Duodenal mucosa (tissue), 2 donors: ENCODE measurements at regions not wholly inside any gene's neighbourhood (a gene's known extent, or its start where the extent isn't known, plus 50 kb on each side); places are given as distances from the start of the nearest gene placed in this dataset.

Source experiments
- H3K27ac ChIP-seq: one replicate; pipeline ENCODE4 v1.7.0; 2013; ENCODE audit warnings: low read depth, low read length
- H3K27me3 ChIP-seq, 2 donors: one replicate each; pipeline ENCODE4 v1.7.0; 2013; ENCODE audit warnings: low read length in 2 of 2, control low read depth in 1 of 2; ENCODE audit not compliant: insufficient read depth in 2 of 2, control insufficient read depth in 1 of 2
- H3K36me3 ChIP-seq, 2 donors: one replicate each; pipeline ENCODE4 v1.7.0; 2013; ENCODE audit warnings: low read length in 2 of 2, control low read depth in 1 of 2; ENCODE audit not compliant: insufficient read depth in 2 of 2, control insufficient read depth in 1 of 2
- H3K4me1 ChIP-seq, 2 donors: one replicate each; pipeline ENCODE4 v1.7.0; 2013; ENCODE audit warnings: low read length in 2 of 2, control low read depth in 1 of 2; ENCODE audit not compliant: insufficient read depth in 2 of 2, control insufficient read depth in 1 of 2
- H3K4me3 ChIP-seq, 2 donors: one replicate each; pipeline ENCODE4 v1.7.0; 2013; ENCODE audit warnings: low read length in 2 of 2, low read depth in 1 of 2
- H3K9ac ChIP-seq, 2 donors: one replicate each; pipeline ENCODE4 v1.7.0; 2013; ENCODE audit warnings: low read length in 2 of 2, low read depth in 1 of 2
- H3K9me3 ChIP-seq, 2 donors: one replicate each; pipeline ENCODE4 v1.7.0; 2013; ENCODE audit warnings: low read length in 2 of 2, control low read depth in 1 of 2; ENCODE audit not compliant: control insufficient read depth in 1 of 2

DNA sequence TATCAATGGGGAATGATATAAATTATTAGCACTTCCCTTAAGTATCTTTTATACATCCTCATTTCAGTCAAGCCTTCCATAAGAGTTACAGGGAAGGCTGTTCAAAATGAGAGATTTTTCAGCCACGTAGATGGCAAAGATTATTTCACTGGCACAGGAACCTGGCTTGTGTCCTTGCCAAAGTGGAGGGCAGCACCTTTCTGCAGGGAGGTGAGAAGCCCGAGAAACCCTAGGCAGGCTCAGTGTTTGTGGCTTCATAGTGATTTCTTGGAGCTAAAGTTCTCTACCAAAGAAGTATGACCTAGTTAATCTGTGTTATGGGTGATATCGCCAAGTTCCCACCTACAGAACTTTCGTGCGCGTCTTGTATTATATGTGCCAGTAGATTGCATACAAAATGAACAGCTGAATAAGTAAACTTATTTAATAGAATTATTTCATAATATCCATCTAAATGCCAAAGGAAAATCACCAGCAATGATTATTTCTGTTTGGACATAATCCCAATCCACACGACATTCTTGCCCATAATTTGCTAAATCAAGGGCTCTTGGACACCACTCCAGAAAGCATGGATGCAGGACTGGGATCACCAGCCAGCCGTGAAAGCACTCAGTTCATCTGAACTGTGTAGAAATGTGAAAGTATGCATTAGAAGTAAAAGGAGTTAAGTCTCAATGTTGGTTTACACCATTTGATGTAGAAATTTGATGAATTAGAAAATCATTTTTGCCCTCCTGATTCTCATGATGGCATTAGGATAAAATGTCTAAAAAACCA, 150.4 kb upstream of the RNF32 start:
- H3K4me1 ChIP-seq, result no peaks in the 10 kb centered on the region
- no peaks in the 10 kb centered on the region for H3K36me3 ChIP-seq
- H3K27me3 ChIP-seq, result peaks cover 0 to 6% of the 10 kb centered on the region in 2 donors
- no peaks in the 10 kb centered on the region for H3K9me3 ChIP-seq
- no peak overlapping the region for H3K4me3 ChIP-seq
- H3K9ac ChIP-seq, result no peak overlapping the region
- H3K27ac ChIP-seq, result no peak overlapping the region

DNA sequence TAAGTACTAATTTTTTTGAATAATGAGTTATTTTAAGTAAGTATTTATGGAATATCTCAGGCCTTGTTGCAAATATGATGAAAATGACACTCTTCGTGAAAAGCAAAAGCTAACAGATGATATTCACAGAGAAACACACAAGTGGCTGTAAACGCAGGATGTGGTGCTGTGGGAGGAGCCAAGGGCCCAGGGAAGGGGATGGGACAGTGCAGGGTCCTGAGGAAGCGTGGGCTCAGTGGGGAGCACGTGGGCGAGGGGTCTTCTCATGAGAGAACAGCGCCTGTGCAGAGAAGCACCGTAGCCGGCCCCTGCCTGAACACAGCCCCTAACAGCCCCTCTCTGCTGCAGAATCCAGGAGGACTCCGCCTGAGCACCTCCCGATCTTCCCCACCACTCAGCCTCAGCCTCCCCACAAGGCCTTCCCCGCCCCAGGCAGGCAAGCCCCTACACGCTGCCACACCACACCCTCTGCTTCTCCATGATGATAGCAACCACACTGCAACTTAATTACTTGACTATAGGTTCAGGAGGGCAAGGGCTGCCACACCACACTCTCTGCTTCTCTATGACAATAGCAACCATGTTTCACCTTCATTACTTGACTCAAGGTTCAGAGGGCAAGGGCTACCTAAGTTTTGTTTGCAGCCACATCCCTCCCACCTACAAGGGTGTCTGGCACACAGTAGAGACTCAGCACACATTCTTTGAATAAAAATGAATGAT, 152.6 kb upstream of the RNF32 start:
- no peak overlapping the region for H3K9ac ChIP-seq
- H3K9me3 ChIP-seq, result no peaks in the 10 kb centered on the region
- no peaks in the 10 kb centered on the region for H3K4me1 ChIP-seq
- H3K27me3 ChIP-seq, result peaks cover 0 to 6% of the 10 kb centered on the region in 2 donors
- H3K4me3 ChIP-seq, result no peak overlapping the region
- no peaks in the 10 kb centered on the region for H3K36me3 ChIP-seq
- H3K27ac ChIP-seq, result no peak overlapping the region

DNA sequence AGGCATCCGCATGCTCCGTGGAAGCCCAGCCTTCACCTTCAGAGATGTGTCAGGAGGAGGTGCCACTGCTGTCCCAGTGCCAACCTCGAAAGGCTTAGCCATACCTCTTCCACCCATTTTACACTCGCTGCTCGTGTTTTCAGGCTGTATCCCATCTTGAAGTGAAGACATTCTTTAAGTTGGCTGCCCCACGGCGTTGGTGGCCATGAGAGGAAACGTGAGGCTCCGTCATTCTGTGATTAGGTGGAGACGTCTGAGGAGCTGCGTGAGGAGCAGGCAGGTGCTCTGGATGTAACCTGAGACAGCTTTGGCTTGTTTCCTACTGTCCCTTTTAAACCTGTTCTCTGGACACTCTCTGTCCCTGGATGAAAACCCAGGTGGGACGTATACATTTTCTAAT, 159.9 kb upstream of the RNF32 start:
- Histone ChIP-seq H3K36me3 (no peaks in the 10 kb centered on the region), H3K4me1 (no peaks in the 10 kb centered on the region), H3K27me3 (no peaks in the 10 kb centered on the region), H3K9me3 (no peaks in the 10 kb centered on the region), H3K4me3 (no peak overlapping the region), H3K27ac (no peak overlapping the region), H3K9ac (no peak overlapping the region)

DNA sequence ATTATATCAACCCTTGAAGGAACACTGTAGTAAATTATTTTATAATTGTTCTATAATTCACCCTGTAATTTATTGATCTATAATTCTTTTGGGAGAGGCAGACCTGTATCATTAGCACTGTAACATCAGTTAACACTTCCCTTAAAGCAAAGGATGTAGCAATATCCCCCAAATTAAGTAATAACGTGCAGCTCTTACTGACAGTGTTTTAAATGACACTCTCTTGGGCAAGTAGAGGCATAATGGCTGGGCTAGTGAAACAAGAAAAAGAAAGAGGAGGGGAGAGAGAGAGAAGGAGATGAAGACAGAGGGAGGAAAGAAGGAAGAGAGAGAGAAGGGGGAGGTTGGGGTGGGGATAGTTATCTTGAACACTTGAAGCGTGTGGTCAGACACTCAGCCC, 161.0 kb upstream of the RNF32 start:
- no peak overlapping the region for H3K9ac ChIP-seq
- H3K4me3 ChIP-seq, result no peak overlapping the region
- H3K27ac ChIP-seq, result no peak overlapping the region
- H3K36me3 ChIP-seq, result no peaks in the 10 kb centered on the region
- H3K4me1 ChIP-seq, result no peaks in the 10 kb centered on the region
- H3K9me3 ChIP-seq, result no peaks in the 10 kb centered on the region
- H3K27me3 ChIP-seq, result peaks cover 0 to under 1% of the 10 kb centered on the region in 2 donors

DNA sequence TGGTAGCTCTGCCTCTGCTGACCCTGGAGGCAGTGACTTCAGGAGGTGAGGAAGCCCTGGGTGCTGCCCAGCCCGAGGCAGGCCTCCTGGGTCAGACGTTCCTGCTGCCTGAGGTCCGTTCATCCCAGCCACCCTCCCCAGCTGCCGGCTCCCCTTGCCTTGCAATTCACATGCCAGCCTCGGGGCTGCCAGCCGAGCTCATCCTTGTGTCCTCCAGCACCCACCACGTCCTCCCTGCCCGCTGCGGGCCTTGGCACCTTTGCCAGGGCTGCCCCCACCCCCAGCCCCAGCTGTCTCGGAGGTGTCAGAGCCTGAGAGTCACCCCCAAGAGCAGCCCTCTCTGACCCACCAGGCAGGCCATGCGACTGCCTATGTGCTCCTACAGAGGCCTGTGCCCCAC, 162.1 kb upstream of the RNF32 start:
- Histone ChIP-seq H3K9me3 (no peaks in the 10 kb centered on the region), H3K4me1 (no peaks in the 10 kb centered on the region), H3K9ac (no peak overlapping the region), H3K36me3 (no peaks in the 10 kb centered on the region), H3K4me3 (no peak overlapping the region), H3K27me3 (peaks cover 0 to 6% of the 10 kb centered on the region in 2 donors), H3K27ac (no peak overlapping the region)

DNA sequence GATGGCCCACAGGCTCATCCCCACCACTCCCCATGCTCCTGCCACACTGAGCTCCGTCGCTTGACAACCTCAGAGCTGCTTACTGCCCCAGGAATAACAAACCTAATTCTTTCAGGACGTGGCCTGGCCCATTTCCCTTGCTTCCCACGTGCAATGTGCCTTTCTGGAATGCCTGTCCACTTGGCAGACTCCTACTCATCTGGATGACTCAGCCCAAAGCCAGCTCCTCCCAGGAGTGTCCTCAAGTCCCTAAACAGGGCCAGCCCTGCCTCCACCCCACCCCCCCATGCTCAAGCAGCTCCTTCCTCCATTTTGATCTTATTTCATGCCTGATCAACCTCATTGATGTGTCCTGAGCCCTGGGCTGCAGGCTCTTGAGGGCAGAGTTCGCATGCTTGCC, 164.9 kb upstream of the RNF32 start:
- Histone ChIP-seq H3K36me3 (no peaks in the 10 kb centered on the region), H3K9me3 (no peaks in the 10 kb centered on the region), H3K9ac (no peak overlapping the region), H3K4me1 (no peaks in the 10 kb centered on the region), H3K27me3 (peaks cover 0 to 6% of the 10 kb centered on the region in 2 donors), H3K4me3 (no peak overlapping the region), H3K27ac (no peak overlapping the region)

DNA sequence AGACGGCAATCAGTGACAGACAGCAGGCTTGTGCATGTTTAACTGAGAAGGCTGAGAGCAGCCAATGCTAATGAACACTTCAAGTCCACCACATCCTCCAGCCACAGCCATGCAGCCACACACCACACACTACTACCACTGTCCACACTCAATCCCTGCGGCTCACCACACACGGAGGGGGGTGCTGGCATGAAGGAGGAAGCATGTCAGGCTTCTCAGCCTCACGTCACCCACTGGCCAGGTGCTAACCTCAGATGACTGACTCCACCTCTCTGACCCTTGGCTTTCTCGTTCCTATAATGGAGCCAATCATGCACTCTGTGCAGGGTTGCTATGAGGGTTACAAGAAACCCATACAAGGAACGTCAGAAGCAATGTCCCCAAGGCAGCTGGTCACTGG, 165.4 kb upstream of the RNF32 start:
- Histone ChIP-seq H3K9ac (no peak overlapping the region), H3K27me3 (peaks cover 0 to 6% of the 10 kb centered on the region in 2 donors), H3K9me3 (no peaks in the 10 kb centered on the region), H3K36me3 (no peaks in the 10 kb centered on the region), H3K4me1 (no peaks in the 10 kb centered on the region), H3K4me3 (no peak overlapping the region), H3K27ac (no peak overlapping the region)

DNA sequence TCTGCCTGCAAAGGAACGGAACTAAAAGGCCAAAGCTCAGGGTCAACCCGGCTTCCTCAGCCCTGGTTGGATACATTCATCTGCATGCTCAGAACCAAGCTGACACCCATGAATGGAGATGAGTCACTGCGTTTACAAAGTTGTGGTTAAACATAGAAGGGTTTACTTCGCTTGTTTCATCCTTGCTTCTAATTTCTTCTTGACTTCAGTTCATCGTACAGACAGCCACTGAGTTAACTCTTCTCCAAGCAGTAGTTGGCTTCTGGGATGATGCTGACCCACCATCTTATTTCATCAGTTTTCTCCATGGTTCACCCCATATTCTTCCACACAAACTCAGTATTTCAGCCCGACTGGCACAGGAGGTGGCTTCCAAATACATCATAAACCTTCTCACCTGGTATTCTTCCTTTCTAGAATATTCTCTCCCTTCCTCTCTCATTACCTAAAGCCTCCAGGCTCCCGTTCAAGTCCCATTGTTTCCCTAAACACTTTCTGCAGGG, 166.3 kb upstream of the RNF32 start:
- Histone ChIP-seq H3K4me3 (no peak overlapping the region), H3K27ac (no peak overlapping the region), H3K4me1 (no peaks in the 10 kb centered on the region), H3K27me3 (peaks cover 0 to 6% of the 10 kb centered on the region in 2 donors), H3K36me3 (no peaks in the 10 kb centered on the region), H3K9ac (no peak overlapping the region), H3K9me3 (no peaks in the 10 kb centered on the region)

DNA sequence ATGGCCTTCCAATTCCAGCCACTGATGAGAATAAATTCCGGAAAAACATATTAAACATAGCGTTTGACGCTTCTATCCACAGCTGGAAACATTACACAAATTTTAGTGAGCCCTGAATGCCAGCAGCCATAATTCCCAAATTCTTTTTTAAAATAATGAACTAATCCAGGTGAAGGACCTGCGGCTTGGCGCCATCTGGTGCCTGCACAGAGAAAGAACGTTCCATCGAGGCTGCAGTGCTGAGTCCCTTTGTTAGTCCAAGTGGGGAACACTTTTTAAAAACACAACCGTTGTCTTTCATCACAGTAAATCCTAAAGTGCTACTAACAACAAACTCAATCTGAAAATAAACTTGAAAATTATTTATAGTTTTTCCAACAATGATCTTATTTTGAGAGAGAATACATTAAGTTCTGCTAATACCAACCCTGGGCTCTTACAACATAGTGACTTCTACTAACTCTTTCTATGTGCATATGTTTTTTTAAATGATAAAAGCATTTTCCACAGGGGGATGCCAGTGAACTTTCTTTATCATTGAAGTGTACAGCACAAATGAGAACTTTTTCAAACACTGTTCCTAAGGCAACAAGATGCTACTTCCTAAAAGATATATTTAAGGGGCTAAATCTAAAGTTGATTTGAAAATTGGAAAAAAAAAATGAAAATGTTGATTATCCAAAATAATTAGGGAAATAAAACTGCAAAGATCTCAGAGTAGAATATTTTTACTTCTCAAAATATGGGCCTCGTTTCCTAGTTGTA, 166.9 kb upstream of the RNF32 start:
- no peak overlapping the region for H3K9ac ChIP-seq
- H3K36me3 ChIP-seq, result no peaks in the 10 kb centered on the region
- H3K27ac ChIP-seq, result no peak overlapping the region
- H3K9me3 ChIP-seq, result no peaks in the 10 kb centered on the region
- H3K4me3 ChIP-seq, result no peak overlapping the region
- peaks cover 0 to 6% of the 10 kb centered on the region in 2 donors for H3K27me3 ChIP-seq
- H3K4me1 ChIP-seq, result no peaks in the 10 kb centered on the region

DNA sequence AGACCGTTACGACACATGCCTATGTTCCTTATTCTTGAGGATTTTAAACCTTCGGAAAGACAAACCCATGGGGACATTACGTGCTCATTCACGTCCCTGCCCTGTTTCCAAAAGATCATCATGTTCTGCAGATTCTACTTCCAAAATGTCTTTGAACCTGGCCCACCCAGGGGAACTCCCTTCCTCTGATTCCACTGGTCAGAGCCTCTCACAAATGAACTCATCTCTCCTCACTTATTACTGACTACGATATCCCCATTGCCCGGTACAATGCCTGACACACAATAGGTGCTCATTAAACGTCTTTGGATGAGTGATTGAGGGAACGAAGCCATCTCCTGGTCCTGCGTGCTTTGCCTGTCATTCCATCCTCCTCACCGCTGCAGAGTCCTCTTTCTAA, 168.3 kb upstream of the RNF32 start:
- peaks cover 0 to 6% of the 10 kb centered on the region in 2 donors for H3K27me3 ChIP-seq
- H3K36me3 ChIP-seq, result no peaks in the 10 kb centered on the region
- H3K9me3 ChIP-seq, result no peaks in the 10 kb centered on the region
- no peaks in the 10 kb centered on the region for H3K4me1 ChIP-seq
- H3K4me3 ChIP-seq, result no peak overlapping the region
- no peak overlapping the region for H3K27ac ChIP-seq
- H3K9ac ChIP-seq, result no peak overlapping the region
